SK-N-SH treated with all-trans-retinoic acid at 6 μM for 48 hours (cell line): ENCODE measurements at regions not wholly inside any gene's neighbourhood (a gene's known extent, or its start where the extent isn't known, plus 50 kb on each side); places are given as distances from the start of the nearest gene placed in this dataset.

Source experiments
- ARNTL ChIP-seq: fragments of 450-650 bp; formaldehyde crosslinking; IDR thresholded peaks from 2 replicates; pipeline ENCODE4 v1.5.0; 2020; ENCODE audit warnings: low read depth, mild to moderate bottlenecking, moderate library complexity, borderline replicate concordance
- ESRRG ChIP-seq: fragments of 250-450 bp; sonication (Bioruptor Pico); IDR thresholded peaks from 2 replicates; pipeline ENCODE4 v1.6.1; 2021; ENCODE audit warnings: mild to moderate bottlenecking
- GLIS3 ChIP-seq: fragments of 250-450 bp; sonication (Bioruptor Pico); IDR thresholded peaks from 2 replicates; pipeline ENCODE4 v1.5.0; 2020; ENCODE audit warnings: mild to moderate bottlenecking, moderate library complexity
- ISL1 ChIP-seq: fragments of 250-450 bp; sonication (Bioruptor Pico); IDR thresholded peaks from 2 replicates; pipeline ENCODE4 v2.1.2; 2022; ENCODE audit warnings: mild to moderate bottlenecking, moderate library complexity
- ZFP3 ChIP-seq: fragments of 250-450 bp; sonication (Bioruptor Pico); IDR thresholded peaks from 2 replicates; pipeline ENCODE4 v1.5.0; 2020; ENCODE audit warnings: mild to moderate bottlenecking, moderate library complexity
- ZFP30 ChIP-seq: fragments of 450-650 bp; formaldehyde crosslinking; IDR thresholded peaks from 2 replicates; pipeline ENCODE4 v1.5.0; 2022; ENCODE audit warnings: mild to moderate bottlenecking, moderate library complexity
- ZNF8 ChIP-seq: fragments of 450-650 bp; formaldehyde crosslinking; IDR thresholded peaks from 2 replicates; pipeline ENCODE4 v1.5.0; 2020; ENCODE audit warnings: mild to moderate bottlenecking, moderate library complexity
- TF ChIP-seq, protein P1 (sequence below): fragments of 250-450 bp; sonication (Bioruptor Pico); IDR thresholded peaks from 2 replicates; pipeline ENCODE4 v1.5.1; 2020; ENCODE audit warnings: low read depth, mild to moderate bottlenecking, moderate library complexity
- TF ChIP-seq, protein P2 (sequence below): fragments of 250-450 bp; sonication (Bioruptor Pico); IDR thresholded peaks from 2 replicates; pipeline ENCODE4 v1.8.0; 2020; ENCODE audit warnings: mild to moderate bottlenecking, moderate library complexity, borderline replicate concordance
- TF ChIP-seq, protein P3 (sequence below): fragments of 250-450 bp; sonication (Bioruptor Pico); IDR thresholded peaks from 2 replicates; pipeline ENCODE4 v1.5.0; 2020; ENCODE audit warnings: mild to moderate bottlenecking, moderate library complexity

DNA sequence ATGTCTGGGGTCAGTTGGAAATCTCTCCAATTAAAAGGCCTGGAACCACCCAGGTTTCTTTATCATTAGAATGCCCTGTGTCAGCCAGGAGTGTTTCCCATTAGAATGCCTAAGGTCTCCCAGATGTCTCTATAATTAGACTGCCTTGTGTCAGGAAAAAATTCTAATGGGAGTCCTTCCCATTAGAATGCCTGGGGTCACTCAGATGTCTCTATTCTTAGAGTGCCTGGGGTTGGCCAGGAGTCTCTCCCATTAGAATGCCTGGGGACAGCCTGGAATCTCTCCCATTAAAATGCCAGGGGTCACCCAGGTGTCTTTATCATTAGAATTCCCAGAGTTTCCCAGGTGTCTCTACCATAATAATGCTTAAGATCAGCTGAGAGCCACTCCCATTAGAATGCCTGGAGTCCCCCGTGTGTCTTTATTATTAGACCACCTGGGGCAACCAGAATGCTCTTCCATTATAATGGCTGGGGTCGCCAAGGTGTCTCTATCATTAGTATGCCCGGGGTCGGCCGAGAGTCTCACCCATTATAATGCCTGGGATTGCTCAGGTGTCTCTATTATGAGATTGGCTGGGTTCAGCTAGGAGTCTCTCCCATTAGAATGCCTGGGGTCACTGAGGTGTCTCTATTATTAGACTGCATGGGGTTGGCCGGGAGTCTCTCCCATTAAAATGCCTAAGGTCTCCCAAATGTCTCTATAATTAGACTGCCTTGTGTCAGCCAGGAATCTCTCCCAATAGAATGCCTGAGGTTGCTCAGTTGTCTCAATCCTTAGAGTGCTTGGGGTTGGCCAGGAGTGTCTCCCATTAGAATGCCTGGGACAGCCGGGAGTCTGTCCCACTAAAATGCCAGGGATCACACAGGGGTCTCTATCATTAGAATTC is 2254.6 kb downstream of the TP53TG3F start:
- TF ChIP-seq, protein P1, sequence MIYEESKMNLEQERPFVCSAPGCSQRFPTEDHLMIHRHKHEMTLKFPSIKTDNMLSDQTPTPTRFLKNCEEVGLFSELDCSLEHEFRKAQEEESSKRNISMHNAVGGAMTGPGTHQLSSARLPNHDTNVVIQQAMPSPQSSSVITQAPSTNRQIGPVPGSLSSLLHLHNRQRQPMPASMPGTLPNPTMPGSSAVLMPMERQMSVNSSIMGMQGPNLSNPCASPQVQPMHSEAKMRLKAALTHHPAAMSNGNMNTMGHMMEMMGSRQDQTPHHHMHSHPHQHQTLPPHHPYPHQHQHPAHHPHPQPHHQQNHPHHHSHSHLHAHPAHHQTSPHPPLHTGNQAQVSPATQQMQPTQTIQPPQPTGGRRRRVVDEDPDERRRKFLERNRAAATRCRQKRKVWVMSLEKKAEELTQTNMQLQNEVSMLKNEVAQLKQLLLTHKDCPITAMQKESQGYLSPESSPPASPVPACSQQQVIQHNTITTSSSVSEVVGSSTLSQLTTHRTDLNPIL (CRISPR knock-in tag) = no peak
- TF ChIP-seq ZFP30 (CRISPR knock-in tag) (no peak), ZFP3 (CRISPR knock-in tag) (no peak), ZNF8 (CRISPR knock-in tag) (no peak), ARNTL (CRISPR knock-in tag) (no peak), ISL1 (CRISPR knock-in tag) (no peak), ESRRG (CRISPR knock-in tag) (no peak), GLIS3 (CRISPR knock-in tag) (no peak)
- TF ChIP-seq, protein P2, sequence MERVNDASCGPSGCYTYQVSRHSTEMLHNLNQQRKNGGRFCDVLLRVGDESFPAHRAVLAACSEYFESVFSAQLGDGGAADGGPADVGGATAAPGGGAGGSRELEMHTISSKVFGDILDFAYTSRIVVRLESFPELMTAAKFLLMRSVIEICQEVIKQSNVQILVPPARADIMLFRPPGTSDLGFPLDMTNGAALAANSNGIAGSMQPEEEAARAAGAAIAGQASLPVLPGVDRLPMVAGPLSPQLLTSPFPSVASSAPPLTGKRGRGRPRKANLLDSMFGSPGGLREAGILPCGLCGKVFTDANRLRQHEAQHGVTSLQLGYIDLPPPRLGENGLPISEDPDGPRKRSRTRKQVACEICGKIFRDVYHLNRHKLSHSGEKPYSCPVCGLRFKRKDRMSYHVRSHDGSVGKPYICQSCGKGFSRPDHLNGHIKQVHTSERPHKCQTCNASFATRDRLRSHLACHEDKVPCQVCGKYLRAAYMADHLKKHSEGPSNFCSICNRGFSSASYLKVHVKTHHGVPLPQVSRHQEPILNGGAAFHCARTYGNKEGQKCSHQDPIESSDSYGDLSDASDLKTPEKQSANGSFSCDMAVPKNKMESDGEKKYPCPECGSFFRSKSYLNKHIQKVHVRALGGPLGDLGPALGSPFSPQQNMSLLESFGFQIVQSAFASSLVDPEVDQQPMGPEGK (CRISPR knock-in tag) = no peak
- TF ChIP-seq, protein P3, sequence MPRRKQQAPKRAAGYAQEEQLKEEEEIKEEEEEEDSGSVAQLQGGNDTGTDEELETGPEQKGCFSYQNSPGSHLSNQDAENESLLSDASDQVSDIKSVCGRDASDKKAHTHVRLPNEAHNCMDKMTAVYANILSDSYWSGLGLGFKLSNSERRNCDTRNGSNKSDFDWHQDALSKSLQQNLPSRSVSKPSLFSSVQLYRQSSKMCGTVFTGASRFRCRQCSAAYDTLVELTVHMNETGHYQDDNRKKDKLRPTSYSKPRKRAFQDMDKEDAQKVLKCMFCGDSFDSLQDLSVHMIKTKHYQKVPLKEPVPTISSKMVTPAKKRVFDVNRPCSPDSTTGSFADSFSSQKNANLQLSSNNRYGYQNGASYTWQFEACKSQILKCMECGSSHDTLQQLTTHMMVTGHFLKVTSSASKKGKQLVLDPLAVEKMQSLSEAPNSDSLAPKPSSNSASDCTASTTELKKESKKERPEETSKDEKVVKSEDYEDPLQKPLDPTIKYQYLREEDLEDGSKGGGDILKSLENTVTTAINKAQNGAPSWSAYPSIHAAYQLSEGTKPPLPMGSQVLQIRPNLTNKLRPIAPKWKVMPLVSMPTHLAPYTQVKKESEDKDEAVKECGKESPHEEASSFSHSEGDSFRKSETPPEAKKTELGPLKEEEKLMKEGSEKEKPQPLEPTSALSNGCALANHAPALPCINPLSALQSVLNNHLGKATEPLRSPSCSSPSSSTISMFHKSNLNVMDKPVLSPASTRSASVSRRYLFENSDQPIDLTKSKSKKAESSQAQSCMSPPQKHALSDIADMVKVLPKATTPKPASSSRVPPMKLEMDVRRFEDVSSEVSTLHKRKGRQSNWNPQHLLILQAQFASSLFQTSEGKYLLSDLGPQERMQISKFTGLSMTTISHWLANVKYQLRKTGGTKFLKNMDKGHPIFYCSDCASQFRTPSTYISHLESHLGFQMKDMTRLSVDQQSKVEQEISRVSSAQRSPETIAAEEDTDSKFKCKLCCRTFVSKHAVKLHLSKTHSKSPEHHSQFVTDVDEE (CRISPR knock-in tag) = no peak
